Upper lobe of left lung (tissue), 6 donors: ENCODE measurements at regions not wholly inside any gene's neighbourhood (a gene's known extent, or its start where the extent isn't known, plus 50 kb on each side); places are given as distances from the start of the nearest gene placed in this dataset.
A peak's percentile ranks its signal among the peaks of the same experiment; 100 is the strongest.

ENCODE experiments used
- ATAC-seq, 2 donors: fragments of 200-7000 bp; cut with Tn5 transposase; one replicate each; pipeline ENCODE4 v1.9.1; 2022; ENCODE audit warnings: mild to moderate bottlenecking in 2 of 2, moderate library complexity in 2 of 2; ENCODE audit not compliant: low FRiP score in 2 of 2
- DNase-seq, 2 donors: peaks; one replicate each; pipeline ENCODE4 v3.0.0-alpha.2; 2019 to 2020
- H3K27ac ChIP-seq, 4 donors: fragments of 200-600 bp; sonication (generic); one replicate each; pipeline ENCODE4 v1.5.1; 2016 to 2019
- H3K27me3 ChIP-seq, 4 donors: fragments of 200-600 bp; sonication (generic); one replicate each; pipeline ENCODE4 v1.5.1; 2017 to 2019
- H3K36me3 ChIP-seq, 4 donors: fragments of 200-600 bp; sonication (generic); one replicate each; pipeline ENCODE4 v1.5.1; 2016 to 2019
- H3K4me1 ChIP-seq, 4 donors: fragments of 200-600 bp; sonication (generic); one replicate each; pipeline ENCODE4 v1.5.1; 2018 to 2019
- H3K4me3 ChIP-seq, 4 donors: fragments of 200-600 bp; sonication (generic); one replicate each; pipeline ENCODE4 v1.5.1; 2017 to 2019; ENCODE audit warnings: mild to moderate bottlenecking in 2 of 4, moderate library complexity in 1 of 4
- H3K9me3 ChIP-seq, 4 donors: fragments of 200-600 bp; sonication (generic); one replicate each; pipeline ENCODE4 v1.5.1; 2018 to 2019
- CTCF ChIP-seq, 6 experiments: fragments of 450-650 bp in 4 of 6; fragments of 200-600 bp in 2 of 6; sonication (generic) in 2 of 6; IDR thresholded peaks; one replicate each; pipeline ENCODE4 v1.5.1; 2016 to 2019; ENCODE audit warnings: antibody characterized with exemption in 6 of 6
- EP300 ChIP-seq, 4 donors: sonication (generic); formaldehyde crosslinking; IDR thresholded peaks; one replicate each; pipeline ENCODE4 v1.5.1; 2017; ENCODE audit warnings: antibody characterized with exemption in 4 of 4, control low read depth in 2 of 4
- POLR2A ChIP-seq, 4 donors: fragments of 450-650 bp; IDR thresholded peaks; one replicate each; pipeline ENCODE4 v1.5.1; 2016 to 2017; ENCODE audit warnings: antibody characterized with exemption in 4 of 4, mild to moderate bottlenecking in 2 of 4
- POLR2AphosphoS5 ChIP-seq, 2 donors: sonication (generic); formaldehyde crosslinking; IDR thresholded peaks; one replicate each; pipeline ENCODE4 v1.5.1; 2017; ENCODE audit warnings: antibody characterized with exemption in 2 of 2
- WGBS, 2 donors: methylation state at CpG; one replicate each; pipeline ENCODE4 v1.1.5; 2017 to 2018; 5-methylcytosine and 5-hydroxymethylcytosine counted together
- donor health status: DM: no; HTN: no; CAD: no; lungs with moderate emphysema.
- donor health status: DM: no; HTN: yes; CAD: no; lungs with severe emphysema.

GRCh38 chr3:176663837-176664831 is 533.1 kb downstream of the TBL1XR1 start:
- DNase-seq, result no peak
- Histone ChIP-seq H3K9me3 (no peaks in the 10 kb centered on the region), H3K4me1 (peaks cover 0 to 4% (median 0%) of the 10 kb centered on the region in 4 donors), H3K36me3 (no peaks in the 10 kb centered on the region), H3K4me3 (no peak overlapping the region), H3K27ac (no peak overlapping the region), H3K27me3 (no peaks in the 10 kb centered on the region)
- TF ChIP-seq EP300 (IDR thresholded peaks at IDR 0.05) (no peak), CTCF (IDR thresholded peaks at IDR 0.05) (peak in 2 of 6 experiments; percentile 26 to 33), POLR2AphosphoS5 (IDR thresholded peaks at IDR 0.05) (no peak), POLR2A (IDR thresholded peaks at IDR 0.05) (no peak)
- peak in 1 of 2 donors; percentile 66 for ATAC-seq
- 15 to 16% methylated on average over 8 of the region's 8 CpGs for WGBS, 2 donors

GRCh38 chr3:176663387-176663786 is 533.9 kb downstream of the TBL1XR1 start:
- Histone ChIP-seq H3K9me3 (no peaks in the 10 kb centered on the region), H3K27me3 (no peaks in the 10 kb centered on the region), H3K27ac (no peak overlapping the region), H3K4me1 (peaks cover 0 to 4% (median 0%) of the 10 kb centered on the region in 4 donors), H3K4me3 (no peak overlapping the region), H3K36me3 (no peaks in the 10 kb centered on the region)
- TF ChIP-seq POLR2AphosphoS5 (IDR thresholded peaks at IDR 0.05), result no peak
- no peak for TF ChIP-seq POLR2A (IDR thresholded peaks at IDR 0.05)
- no peak for TF ChIP-seq EP300 (IDR thresholded peaks at IDR 0.05)
- no peak for TF ChIP-seq CTCF (IDR thresholded peaks at IDR 0.05)
- DNase-seq (no peak), ATAC-seq (no peak)
- WGBS, 2 donors, result 54 to 74% methylated on average over 1 of the region's 1 CpG

GRCh38 chr3:176661432-176661964 is 535.8 kb downstream of the TBL1XR1 start:
- TF ChIP-seq POLR2AphosphoS5 (IDR thresholded peaks at IDR 0.05), result no peak
- TF ChIP-seq EP300 (IDR thresholded peaks at IDR 0.05), result no peak
- TF ChIP-seq CTCF (IDR thresholded peaks at IDR 0.05), result no peak
- no peak for TF ChIP-seq POLR2A (IDR thresholded peaks at IDR 0.05)
- no peaks in the 10 kb centered on the region for H3K27me3 ChIP-seq
- ATAC-seq, result no peak

GRCh38 chr3:176655404-176656094 is 541.7 kb downstream of the TBL1XR1 start:
- ATAC-seq, result no peak
- no peaks in the 10 kb centered on the region for H3K27me3 ChIP-seq
- WGBS, 2 donors, result 71 to 92% methylated on average over 5 of the region's 5 CpGs

More at GRCh38 chr3:176661432-176661964, 535.8 kb downstream of the TBL1XR1 start:
- H3K36me3 ChIP-seq, result no peaks in the 10 kb centered on the region
- no peaks in the 10 kb centered on the region for H3K9me3 ChIP-seq
- H3K4me1 ChIP-seq, result peaks cover 0 to 4% (median 0%) of the 10 kb centered on the region in 4 donors
- no peak overlapping the region for H3K27ac ChIP-seq
- DNase-seq, result no peak
- WGBS, 2 donors, result 66 to 77% methylated on average over 2 of the region's 2 CpGs
- H3K4me3 ChIP-seq, result no peak overlapping the region

More at GRCh38 chr3:176655404-176656094, 541.7 kb downstream of the TBL1XR1 start:
- Histone ChIP-seq H3K36me3 (no peaks in the 10 kb centered on the region), H3K27ac (no peak overlapping the region), H3K9me3 (no peaks in the 10 kb centered on the region), H3K4me3 (no peak overlapping the region), H3K4me1 (no peaks in the 10 kb centered on the region)
- TF ChIP-seq POLR2A (IDR thresholded peaks at IDR 0.05) (no peak), EP300 (IDR thresholded peaks at IDR 0.05) (no peak), POLR2AphosphoS5 (IDR thresholded peaks at IDR 0.05) (no peak), CTCF (IDR thresholded peaks at IDR 0.05) (no peak)
- no peak for DNase-seq
